K562 (cell line): ENCODE measurements at regions not wholly inside any gene's neighbourhood (a gene's known extent, or its start where the extent isn't known, plus 50 kb on each side); places are given as distances from the start of the nearest gene placed in this dataset.

Experiments
- CTCF ChIP-seq, 3 experiments: IDR thresholded peaks in 2 of 3; conservative IDR thresholded peaks in 1 of 3; 2 replicates each; pipeline ENCODE4 v1.5.1; 2011 to 2012; ENCODE audit warnings: low read length in 3 of 3, mild to moderate bottlenecking in 3 of 3, control low read depth in 2 of 3, improper control_type of control experiment in 1 of 3, inconsistent platforms in 1 of 3, low read depth in 1 of 3, mixed read lengths in 1 of 3, moderate library complexity in 1 of 3; ENCODE audit not compliant: insufficient read depth in 2 of 3
- DEAF1 ChIP-seq: fragments of 450-650 bp; formaldehyde crosslinking; IDR thresholded peaks from 2 replicates; pipeline ENCODE4 v1.4.0; 2020; ENCODE audit warnings: mild to moderate bottlenecking, moderate library complexity
- E2F6 ChIP-seq, 2 experiments: IDR thresholded peaks; 2 replicates each; pipeline ENCODE4 v1.6.1; 2011; ENCODE audit warnings: borderline replicate concordance in 1 of 2, control low read depth in 1 of 2, low read depth in 1 of 2, low read length in 1 of 2, mild to moderate bottlenecking in 1 of 2, mixed read lengths in 1 of 2, moderate library complexity in 1 of 2; ENCODE audit not compliant: insufficient read depth in 1 of 2, insufficient read length in 1 of 2, poor library complexity in 1 of 2, severe bottlenecking in 1 of 2; ENCODE audit errors: extremely low read depth in 1 of 2
- ESRRA ChIP-seq: fragments of 450-650 bp; IDR thresholded peaks from 2 replicates; pipeline ENCODE4 v1.6.1; 2014; ENCODE audit warnings: low read depth, mild to moderate bottlenecking, moderate library complexity, borderline replicate concordance
- MTA3 ChIP-seq: fragments of 450-650 bp; formaldehyde crosslinking; IDR thresholded peaks from 2 replicates; pipeline ENCODE4 v1.6.1; 2017; ENCODE audit warnings: mild to moderate bottlenecking, borderline replicate concordance
- MXD1 ChIP-seq: fragments of 250-450 bp; sonication (Bioruptor Pico); IDR thresholded peaks from 2 replicates; pipeline ENCODE4 v1.8.0; 2021; ENCODE audit warnings: borderline replicate concordance, mild to moderate bottlenecking, moderate library complexity; ENCODE audit not compliant: poor library complexity, severe bottlenecking
- NBN ChIP-seq: fragments of 450-650 bp; IDR thresholded peaks from 2 replicates; pipeline ENCODE4 v1.6.1; 2016; ENCODE audit warnings: low read depth, mild to moderate bottlenecking
- NFE2 ChIP-seq: IDR thresholded peaks from 2 replicates; pipeline ENCODE4 v1.6.1; 2014; ENCODE audit warnings: antibody characterized with exemption, low read depth
- PCBP2 ChIP-seq: fragments of 200-400 bp; formaldehyde crosslinking; IDR thresholded peaks from 2 replicates; pipeline ENCODE4 v1.6.1; 2018; ENCODE audit warnings: low read length, low read depth, mild to moderate bottlenecking, moderate library complexity; ENCODE audit not compliant: poor library complexity, severe bottlenecking
- RCOR1 ChIP-seq, 2 experiments: IDR thresholded peaks; 2 replicates each; pipeline ENCODE4 v1.6.1; 2012; ENCODE audit warnings: low read depth in 2 of 2, low read length in 2 of 2, borderline replicate concordance in 1 of 2, improper control_type of control experiment in 1 of 2

GRCh38 chr12:126974779-126975178, 1292.2 kb upstream of the TMEM132C start (continued):
- TF ChIP-seq CTCF (IDR thresholded peaks at IDR 0.05 in 2 of 3, conservative IDR thresholded peaks at IDR 0.05 in 1 of 3; ENCODE audit: insufficient read depth in 2 of 3, low read depth in 1 of 3, low read length in 3 of 3) (peak; percentile 71 to 98 (median 96)), ESRRA (peak; percentile 55; the same call in 1 of the 2 replicates), RCOR1 (IDR thresholded peaks at IDR 0.05; ENCODE audit: borderline replicate concordance in 1 of 2, low read depth in 2 of 2, low read length in 2 of 2) (0 out of 4 replicates have a peak, but pooled peaks of 1 of the 2 experiments have one; percentile 12), MXD1 (CRISPR knock-in tag) (no peak), MTA3 (no peak), NFE2 (no peak), E2F6 (IDR thresholded peaks at IDR 0.05; ENCODE audit: borderline replicate concordance in 1 of 2, extremely low read depth in 1 of 2, insufficient read depth in 1 of 2, insufficient read length in 1 of 2, low read depth in 1 of 2, low read length in 1 of 2, poor library complexity in 1 of 2, severe bottlenecking in 1 of 2) (no peak), NBN (no peak), DEAF1 (CRISPR knock-in tag) (0 out of 2 replicates have a peak, but pooled peaks have one; percentile 22), PCBP2 (no peak)
- TF ChIP-seq, all 486 proteins: peak for 7
